ENCODE measurements at regions not wholly inside any gene's neighbourhood (a gene's known extent, or its start where the extent isn't known, plus 50 kb on each side); places are given as distances from the start of the nearest gene placed in this dataset.

GRCh38 chr13:60214213-60215055, 50.7 kb upstream of the DIAPH3 start:
- H3K27ac ChIP-seq, result no peak overlapping the region
- no peak for TF ChIP-seq CTCF (conservative IDR thresholded peaks at IDR 0.05)

- no peak for TF ChIP-seq CTCF (conservative IDR thresholded peaks at IDR 0.05)
- no peak overlapping the region for H3K27ac ChIP-seq
Observed at GRCh38 chr13:60220072-60220471, 56.3 kb upstream of the DIAPH3 start.

- TF ChIP-seq CTCF (conservative IDR thresholded peaks at IDR 0.05), result no peak
- no peak overlapping the region for H3K27ac ChIP-seq
Observed at GRCh38 chr13:60221581-60221980, 57.9 kb upstream of the DIAPH3 start.

GRCh38 chr13:60226507-60226906, 62.8 kb upstream of the DIAPH3 start:
- peak; percentile 77 for TF ChIP-seq CTCF (conservative IDR thresholded peaks at IDR 0.05)
- H3K27ac ChIP-seq, result no peak overlapping the region

GRCh38 chr13:60227158-60227557, 63.4 kb upstream of the DIAPH3 start:
- TF ChIP-seq CTCF (conservative IDR thresholded peaks at IDR 0.05), result no peak
- no peak overlapping the region for H3K27ac ChIP-seq

GRCh38 chr13:60229708-60230272, 66.1 kb upstream of the DIAPH3 start:
- no peak overlapping the region for H3K27ac ChIP-seq
- no peak for TF ChIP-seq CTCF (conservative IDR thresholded peaks at IDR 0.05)

- H3K27ac ChIP-seq, result no peak overlapping the region
- TF ChIP-seq CTCF (conservative IDR thresholded peaks at IDR 0.05), result no peak
Observed at GRCh38 chr13:60230593-60230992, 66.9 kb upstream of the DIAPH3 start.

Measured in VCaP (cell line).